Activated CD8-positive, alpha-beta T cell treated with anti-CD3 and anti-CD28 coated beads for 36 hours (primary cell): ENCODE measurements at regions not wholly inside any gene's neighbourhood (a gene's known extent, or its start where the extent isn't known, plus 50 kb on each side); places are given as distances from the start of the nearest gene placed in this dataset.

Source experiments
- ATAC-seq: fragments of 200-7000 bp; cut with Tn5 transposase; one replicate; pipeline ENCODE4 v1.10.0; 2021; ENCODE audit warnings: mild to moderate bottlenecking, moderate library complexity
- CTCF ChIA-PET: fragments of 350-600 bp; sonication (Branson Sonifier 250); formaldehyde crosslinking; loops from one replicate; lab custom pipeline; 2021; ENCODE audit warnings: antibody characterized with exemption; lab: Charles Lee
- POLR2A ChIA-PET: fragments of 350-600 bp; sonication (Branson Sonifier 250); formaldehyde crosslinking; loops from one replicate; lab custom pipeline; 2021; ENCODE audit warnings: antibody characterized with exemption; lab: Charles Lee
- DNase-seq: peaks from one replicate; pipeline ENCODE4 v3.0.0-alpha.2; 2020
- H3K27ac Mint-ChIP-seq: one replicate; pipeline ENCODE4 v1.8.0; 2021; ENCODE audit warnings: mild to moderate bottlenecking, mixed read lengths
- H3K27me3 Mint-ChIP-seq: one replicate; pipeline ENCODE4 v1.8.0; 2021; ENCODE audit warnings: mixed read lengths
- H3K36me3 Mint-ChIP-seq: one replicate; pipeline ENCODE4 v1.8.0; 2021; ENCODE audit warnings: low read depth, mixed read lengths
- H3K4me1 Mint-ChIP-seq: one replicate; pipeline ENCODE4 v1.8.0; 2021; ENCODE audit warnings: low read depth, mixed read lengths
- H3K4me3 Mint-ChIP-seq: one replicate; pipeline ENCODE4 v1.8.0; 2021; ENCODE audit warnings: mild to moderate bottlenecking, moderate library complexity, mixed read lengths
- H3K9me3 Mint-ChIP-seq: one replicate; pipeline ENCODE4 v1.8.0; 2021; ENCODE audit warnings: mixed read lengths
- CTCF ChIP-seq: fragments of 200-600 bp; IDR thresholded peaks from one replicate; pipeline ENCODE4 v1.8.0; 2022; ENCODE audit warnings: antibody characterized with exemption, mild to moderate bottlenecking
- intact Hi-C: fragments of 100-400 bp; cut with micrococcal nuclease; formaldehyde crosslinking; loops from one replicate; pipeline ENCODE4 v1.10.0; 2022

GRCh38 chr3:96106701-96107100 lies 707.7 kb upstream of the EPHA6 start:
- DNase-seq (no peak), ATAC-seq (no peak)
- no peaks in the 10 kb centered on the region for H3K4me1 Mint-ChIP-seq
- no peak overlapping the region for H3K4me3 Mint-ChIP-seq
- no peak overlapping the region for H3K27ac Mint-ChIP-seq
- H3K36me3 Mint-ChIP-seq: no peaks in the 10 kb centered on the region
- ChIA-PET CTCF (no interaction called here), POLR2A (interaction anchor here (0.6 kb wide), 1 partner anchor 10 kb away, joined by 3 read pairs; no protein-coding TSS in a partner anchor)
- no peak for TF ChIP-seq CTCF
- intact Hi-C loops: no loop called here
- peaks cover 5% of the 10 kb centered on the region for H3K9me3 Mint-ChIP-seq
- H3K27me3 Mint-ChIP-seq: no peaks in the 10 kb centered on the region
